VCaP (cell line): ENCODE measurements at regions not wholly inside any gene's neighbourhood (a gene's known extent, or its start where the extent isn't known, plus 50 kb on each side); places are given as distances from the start of the nearest gene placed in this dataset.
"Not testable (repeated sequence)": the region's sequence is repeated elsewhere in the genome, so short reads cannot be mapped to it uniquely, and the experiment has no call there.

Experiments used
- H3K27ac ChIP-seq: fragments of 450-650 bp; 2 replicates; pipeline ENCODE4 v1.5.1; 2017
- CTCF ChIP-seq: fragments of 450-650 bp; conservative IDR thresholded peaks from 2 replicates; pipeline ENCODE4 v1.5.1; 2017; ENCODE audit warnings: mild to moderate bottlenecking, moderate library complexity

GRCh38 chr7:91436655-91437054, 172.4 kb downstream of the FZD1 start:
- no peak overlapping the region for H3K27ac ChIP-seq
- no peak for TF ChIP-seq CTCF

DNA sequence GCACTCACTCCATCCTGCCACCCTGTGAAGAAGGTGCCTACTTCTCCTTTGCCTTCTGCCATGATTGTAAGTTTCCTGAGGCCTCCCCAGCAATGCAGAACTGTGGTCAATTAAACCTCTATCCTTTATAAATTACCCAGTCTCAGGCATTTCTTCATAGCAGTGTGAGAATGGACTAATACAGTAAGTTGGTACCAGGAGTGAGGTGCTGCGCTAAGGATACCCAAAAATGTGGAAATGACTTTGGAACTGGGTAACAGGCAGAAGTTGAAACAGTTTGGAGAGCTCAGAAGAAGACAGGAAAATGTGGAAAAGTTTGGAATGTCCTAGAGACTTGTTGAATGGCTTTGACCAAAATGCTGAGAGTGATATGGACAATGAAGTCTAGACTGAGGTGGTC, 176.0 kb downstream of the FZD1 start:
- H3K27ac ChIP-seq = not testable (repeated sequence)

- H3K27ac ChIP-seq = no peak overlapping the region
- no peak for TF ChIP-seq CTCF
Measured at GRCh38 chr7:91443862-91444261, 179.6 kb downstream of the FZD1 start.

DNA sequence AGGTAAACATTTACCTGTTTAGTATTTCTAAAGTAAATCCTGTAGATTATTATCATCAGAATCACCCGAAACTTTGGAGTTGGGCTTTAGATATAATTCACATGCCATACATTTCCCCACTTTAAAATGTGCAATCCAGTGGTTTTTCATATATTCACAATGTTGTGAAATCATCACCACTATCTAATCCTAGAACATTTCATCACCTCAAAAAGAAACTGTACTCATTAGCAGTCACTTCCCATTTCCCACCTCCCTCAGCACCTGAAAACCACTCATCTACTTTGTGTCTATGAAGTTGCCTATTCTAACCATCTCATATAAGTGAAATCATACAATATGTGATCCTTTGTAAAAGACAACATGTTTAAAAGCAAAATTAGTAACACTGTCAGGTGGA, 182.6 kb downstream of the FZD1 start:
- no peak overlapping the region for H3K27ac ChIP-seq
- TF ChIP-seq CTCF = no peak

- no peak overlapping the region for H3K27ac ChIP-seq
- no peak for TF ChIP-seq CTCF
Measured at GRCh38 chr7:91455411-91455810, 191.2 kb downstream of the FZD1 start.

GRCh38 chr7:91457208-91457607, 193.0 kb downstream of the FZD1 start:
- TF ChIP-seq CTCF = no peak
- H3K27ac ChIP-seq = no peak overlapping the region

DNA sequence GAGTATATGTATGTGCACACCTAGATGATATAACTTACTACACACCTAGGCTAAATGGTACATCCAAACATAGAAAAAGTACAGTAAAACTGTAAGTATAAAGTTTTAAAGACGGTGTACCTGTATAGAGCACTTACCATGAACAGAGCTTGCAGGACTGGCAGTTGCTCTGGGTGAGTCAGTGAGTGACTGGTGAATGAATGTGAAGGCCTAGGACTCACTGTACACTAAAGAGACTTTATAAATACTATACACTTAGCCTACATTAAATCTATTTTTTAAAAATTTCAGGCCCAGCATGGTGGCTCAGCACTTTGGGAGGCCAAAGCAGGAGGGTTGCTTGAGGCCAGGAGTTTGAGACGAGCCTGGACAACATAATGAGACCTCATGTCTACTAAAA, 195.3 kb downstream of the FZD1 start:
- no peak for TF ChIP-seq CTCF
- H3K27ac ChIP-seq = no peak overlapping the region

- H3K27ac ChIP-seq = no peak overlapping the region
- TF ChIP-seq CTCF = no peak
Measured at GRCh38 chr7:91462316-91462715, 198.1 kb downstream of the FZD1 start.
